Rectal smooth muscle tissue (tissue), 1 donor: ENCODE measurements at regions not wholly inside any gene's neighbourhood (a gene's known extent, or its start where the extent isn't known, plus 50 kb on each side); places are given as distances from the start of the nearest gene placed in this dataset.

ENCODE experiments used
- H3K27ac ChIP-seq: one replicate; pipeline ENCODE4 v1.7.0; 2013; ENCODE audit warnings: low read depth, low read length, inconsistent platforms
- H3K27me3 ChIP-seq: one replicate; pipeline ENCODE4 v1.7.0; 2013; ENCODE audit warnings: low read length; ENCODE audit not compliant: control insufficient read depth, insufficient read depth
- H3K36me3 ChIP-seq: one replicate; pipeline ENCODE4 v1.7.0; 2013; ENCODE audit warnings: low read length; ENCODE audit not compliant: control insufficient read depth, insufficient read depth
- H3K4me1 ChIP-seq: one replicate; pipeline ENCODE4 v1.7.0; 2013; ENCODE audit warnings: low read length; ENCODE audit not compliant: control insufficient read depth, insufficient read depth
- H3K4me3 ChIP-seq: one replicate; pipeline ENCODE4 v1.7.0; 2013; ENCODE audit warnings: low read length
- H3K9ac ChIP-seq: one replicate; pipeline ENCODE4 v1.7.0; 2013; ENCODE audit warnings: low read length

DNA sequence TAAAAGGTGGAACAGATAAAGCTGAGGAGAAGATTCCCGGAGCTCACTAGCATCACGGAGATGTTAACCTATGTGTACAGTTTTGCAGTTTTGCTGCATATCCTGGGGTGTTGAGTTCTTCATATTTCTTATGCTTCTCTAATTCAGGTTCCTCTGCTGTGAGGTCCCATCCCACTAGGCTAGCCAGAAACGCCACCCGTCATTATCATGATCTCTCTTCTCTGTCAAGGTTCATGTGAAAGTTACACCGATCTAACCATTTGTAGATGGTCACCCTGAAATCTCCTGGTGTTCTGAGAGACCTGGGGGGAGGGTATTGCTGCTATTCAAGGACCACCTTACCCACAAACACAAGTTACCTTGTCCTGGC, 136.3 kb downstream of the CCDC71L start:
- H3K27ac ChIP-seq, result no peak overlapping the region
- no peaks in the 10 kb centered on the region for H3K27me3 ChIP-seq
- H3K4me3 ChIP-seq, result no peak overlapping the region
- no peak overlapping the region for H3K9ac ChIP-seq
- H3K4me1 ChIP-seq, result no peaks in the 10 kb centered on the region
- no peaks in the 10 kb centered on the region for H3K36me3 ChIP-seq

DNA sequence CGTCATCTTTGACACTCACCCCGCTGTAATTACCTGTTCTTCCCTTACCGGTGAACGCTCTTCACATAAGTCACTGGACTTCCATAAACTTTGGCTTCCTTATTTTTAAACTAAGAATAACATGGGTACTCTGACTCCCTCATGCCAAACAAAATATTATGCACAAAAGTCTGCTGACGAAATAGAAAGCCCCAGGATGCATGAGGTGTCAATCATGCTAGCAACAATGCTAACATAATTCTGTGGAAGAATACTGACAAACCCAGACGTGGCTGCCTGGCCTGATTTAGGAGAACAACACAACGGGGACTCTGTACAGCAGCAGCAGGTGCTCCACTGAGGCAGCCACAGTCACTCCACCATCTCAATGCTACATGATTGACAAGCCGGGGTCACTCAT, 137.5 kb downstream of the CCDC71L start:
- H3K9ac ChIP-seq, result no peak overlapping the region
- H3K4me3 ChIP-seq, result no peak overlapping the region
- H3K36me3 ChIP-seq, result no peaks in the 10 kb centered on the region
- no peaks in the 10 kb centered on the region for H3K4me1 ChIP-seq
- no peak overlapping the region for H3K27ac ChIP-seq
- no peaks in the 10 kb centered on the region for H3K27me3 ChIP-seq

DNA sequence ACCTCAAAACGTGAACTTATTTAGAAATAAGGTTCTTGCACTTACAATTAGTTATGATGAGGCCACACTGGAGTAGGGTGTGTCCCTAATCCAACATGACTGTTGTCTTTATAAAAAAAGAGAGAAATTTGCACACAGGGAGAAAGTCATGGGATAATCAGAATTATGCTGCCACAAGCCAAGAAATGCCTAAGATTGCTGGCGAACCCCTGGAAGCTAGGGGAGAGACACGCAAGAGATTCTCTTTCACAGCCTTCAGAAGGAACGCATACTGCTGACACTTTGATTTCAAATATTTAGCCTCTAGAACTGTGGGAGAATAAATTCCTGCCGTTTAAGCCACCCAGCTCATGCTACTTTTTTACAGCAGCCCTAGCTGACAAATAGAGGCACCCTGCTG, 138.3 kb downstream of the CCDC71L start:
- no peaks in the 10 kb centered on the region for H3K4me1 ChIP-seq
- H3K27me3 ChIP-seq, result no peaks in the 10 kb centered on the region
- no peaks in the 10 kb centered on the region for H3K36me3 ChIP-seq
- H3K27ac ChIP-seq, result no peak overlapping the region
- H3K4me3 ChIP-seq, result no peak overlapping the region
- no peak overlapping the region for H3K9ac ChIP-seq

DNA sequence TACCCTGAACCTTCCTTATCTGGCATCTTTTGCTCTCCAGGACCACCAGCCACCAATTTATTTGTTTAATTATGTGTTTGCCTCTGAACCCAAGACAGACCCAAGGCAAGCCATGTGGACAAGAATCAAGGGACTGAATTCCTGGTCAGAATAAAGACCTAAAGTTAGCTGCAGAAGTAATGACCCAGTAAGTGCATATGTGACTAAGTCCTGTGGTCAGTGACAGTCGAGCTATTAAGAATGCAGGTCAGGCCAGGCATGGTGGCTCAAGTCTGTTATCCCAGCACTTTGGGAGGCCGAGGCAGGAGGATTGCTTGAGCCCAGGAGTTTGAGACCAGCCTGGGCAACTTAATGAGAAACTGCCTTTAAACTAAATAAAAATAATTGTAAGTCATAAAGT, 139.4 kb downstream of the CCDC71L start:
- H3K4me3 ChIP-seq, result no peak overlapping the region

DNA sequence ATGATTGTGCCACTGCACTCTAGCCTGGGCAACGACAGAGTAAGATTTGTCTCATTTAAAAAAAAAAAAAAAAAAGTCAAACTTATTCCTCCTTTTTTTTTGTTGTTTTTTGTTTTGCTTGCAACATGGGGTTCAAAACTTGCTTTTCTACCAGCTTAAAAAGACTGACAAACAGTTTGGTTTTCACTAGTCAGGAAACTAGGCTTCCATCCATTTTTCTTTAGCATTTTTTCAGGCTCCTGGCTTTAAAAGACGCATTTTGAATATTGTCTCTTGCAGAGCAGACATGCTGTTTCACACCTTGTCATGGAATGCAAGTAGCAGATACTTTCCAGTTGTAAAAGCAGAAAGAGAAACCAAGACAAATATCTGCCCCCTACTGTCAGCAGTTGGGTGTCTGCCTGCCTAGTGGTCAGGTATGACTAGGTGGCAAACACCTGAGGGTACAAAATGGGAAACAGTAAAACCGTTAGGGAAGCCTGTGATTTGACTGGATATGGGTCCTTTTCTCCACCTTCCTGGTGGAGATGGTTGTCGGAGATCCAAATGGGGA, 139.9 kb downstream of the CCDC71L start:
- Histone ChIP-seq H3K27ac (no peak overlapping the region), H3K36me3 (no peaks in the 10 kb centered on the region), H3K4me1 (no peaks in the 10 kb centered on the region), H3K27me3 (no peaks in the 10 kb centered on the region), H3K9ac (no peak overlapping the region), H3K4me3 (no peak overlapping the region)

More for the DNA sequence above, 139.4 kb downstream of the CCDC71L start:
- Histone ChIP-seq H3K9ac (no peak overlapping the region), H3K4me1 (no peaks in the 10 kb centered on the region), H3K36me3 (no peaks in the 10 kb centered on the region), H3K27me3 (no peaks in the 10 kb centered on the region), H3K27ac (no peak overlapping the region)

DNA sequence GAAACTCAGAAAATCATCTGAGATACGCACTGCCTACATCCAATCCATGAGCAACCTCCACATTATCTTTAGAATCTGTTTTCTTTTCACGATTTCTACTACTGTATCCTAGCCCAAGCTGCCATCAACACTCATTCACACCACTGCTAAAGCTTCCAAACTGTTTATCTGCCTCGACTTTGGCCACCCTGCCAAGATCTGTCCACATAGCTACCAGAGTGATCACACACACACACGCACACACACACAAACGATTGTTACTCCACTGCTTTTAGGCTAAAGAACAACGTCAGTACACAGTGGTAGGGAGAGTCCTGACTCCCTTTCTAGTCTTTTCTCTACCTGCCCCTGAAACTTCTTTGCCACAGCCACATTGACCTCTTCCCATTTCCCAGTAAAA, 142.0 kb downstream of the CCDC71L start:
- Histone ChIP-seq H3K27ac (no peak overlapping the region), H3K9ac (no peak overlapping the region), H3K36me3 (no peaks in the 10 kb centered on the region), H3K4me3 (no peak overlapping the region), H3K27me3 (no peaks in the 10 kb centered on the region), H3K4me1 (no peaks in the 10 kb centered on the region)

DNA sequence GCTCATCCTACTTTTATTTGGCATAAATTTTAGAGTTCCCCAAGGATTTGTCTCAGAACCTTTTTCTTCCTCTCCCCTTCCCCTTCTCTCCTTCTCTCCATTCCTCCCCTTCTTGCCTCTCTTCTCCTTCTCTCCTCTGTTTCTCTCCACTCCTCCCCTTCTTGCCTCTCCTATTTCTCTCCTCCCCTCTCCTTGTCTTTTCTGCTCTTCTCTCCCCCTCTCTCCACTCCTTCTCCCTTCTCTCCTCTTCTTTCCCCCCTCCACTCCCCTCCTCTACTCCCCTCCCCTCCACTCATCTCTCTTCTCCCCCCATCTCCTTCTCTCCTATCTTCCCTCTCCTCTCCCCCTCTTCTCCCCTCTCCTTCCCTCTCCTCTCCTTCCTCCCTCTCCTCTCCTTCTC, 142.7 kb downstream of the CCDC71L start:
- H3K9ac ChIP-seq, result no peak overlapping the region
- no peaks in the 10 kb centered on the region for H3K36me3 ChIP-seq
- no peak overlapping the region for H3K4me3 ChIP-seq
- H3K27me3 ChIP-seq, result no peaks in the 10 kb centered on the region
- H3K27ac ChIP-seq, result no peak overlapping the region
- H3K4me1 ChIP-seq, result no peaks in the 10 kb centered on the region

DNA sequence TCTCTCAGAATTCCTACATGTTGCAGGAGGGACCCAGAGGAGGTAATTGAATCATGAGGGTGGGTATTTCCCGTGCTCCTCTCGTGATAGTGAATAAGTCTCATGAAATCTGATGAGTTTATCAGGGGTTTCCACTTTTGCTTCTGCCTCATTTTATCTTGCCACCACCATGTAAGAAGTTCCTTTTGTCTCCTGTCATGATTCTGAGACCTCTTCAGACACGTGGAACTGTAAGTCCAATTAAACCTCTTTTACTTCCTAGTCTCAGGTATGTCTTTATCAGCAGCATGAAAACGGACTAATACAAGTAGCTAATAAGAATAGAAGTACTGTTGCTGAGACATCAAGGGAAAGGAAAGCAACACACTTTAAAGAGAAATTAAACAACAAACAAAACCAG, 143.4 kb downstream of the CCDC71L start:
- H3K4me3 ChIP-seq, result no peak overlapping the region
- no peak overlapping the region for H3K27ac ChIP-seq
- H3K4me1 ChIP-seq, result no peaks in the 10 kb centered on the region
- H3K9ac ChIP-seq, result no peak overlapping the region
- no peaks in the 10 kb centered on the region for H3K36me3 ChIP-seq
- H3K27me3 ChIP-seq, result no peaks in the 10 kb centered on the region

DNA sequence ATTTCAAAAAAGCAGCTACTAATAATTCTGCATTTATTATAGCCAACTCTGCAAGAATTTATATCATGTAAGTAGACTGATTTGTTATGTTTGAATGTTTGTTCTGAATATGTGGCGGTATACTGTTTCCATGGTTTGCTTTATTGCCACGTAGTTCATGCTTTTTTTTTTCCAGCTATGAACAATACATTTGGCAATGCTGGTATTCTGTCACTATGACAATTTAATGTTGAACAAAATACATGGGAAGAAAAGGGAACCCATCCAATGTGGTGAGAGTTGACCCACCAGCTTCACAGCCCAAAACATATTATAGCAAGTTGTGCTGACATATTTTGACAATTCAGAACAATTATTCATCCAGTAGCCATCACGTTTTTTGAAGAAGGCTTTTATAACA, 145.6 kb downstream of the CCDC71L start:
- Histone ChIP-seq H3K36me3 (no peaks in the 10 kb centered on the region), H3K9ac (no peak overlapping the region), H3K4me3 (no peak overlapping the region), H3K27me3 (no peaks in the 10 kb centered on the region), H3K4me1 (no peaks in the 10 kb centered on the region), H3K27ac (no peak overlapping the region)

DNA sequence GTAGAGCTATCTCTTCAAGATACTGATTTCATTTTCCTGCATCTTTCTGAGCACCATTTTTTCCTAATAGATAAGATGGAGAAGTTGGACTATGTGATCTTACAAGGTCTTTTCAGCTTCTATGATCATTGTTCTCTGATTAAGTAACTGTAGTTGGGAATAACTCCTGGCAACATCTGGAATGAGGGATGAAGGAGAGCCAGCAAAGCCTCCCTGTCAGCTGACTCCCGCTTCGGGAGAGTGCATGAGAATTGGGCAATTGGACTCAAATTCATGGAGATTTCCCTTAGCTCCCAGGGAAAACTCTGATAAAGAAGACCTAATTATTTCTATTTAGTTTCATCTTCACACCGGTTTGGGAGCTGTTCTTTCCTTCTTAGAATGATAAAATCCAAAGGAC, 146.1 kb downstream of the CCDC71L start:
- Histone ChIP-seq H3K4me1 (no peaks in the 10 kb centered on the region), H3K36me3 (no peaks in the 10 kb centered on the region), H3K4me3 (no peak overlapping the region), H3K27ac (no peak overlapping the region), H3K9ac (no peak overlapping the region), H3K27me3 (no peaks in the 10 kb centered on the region)

DNA sequence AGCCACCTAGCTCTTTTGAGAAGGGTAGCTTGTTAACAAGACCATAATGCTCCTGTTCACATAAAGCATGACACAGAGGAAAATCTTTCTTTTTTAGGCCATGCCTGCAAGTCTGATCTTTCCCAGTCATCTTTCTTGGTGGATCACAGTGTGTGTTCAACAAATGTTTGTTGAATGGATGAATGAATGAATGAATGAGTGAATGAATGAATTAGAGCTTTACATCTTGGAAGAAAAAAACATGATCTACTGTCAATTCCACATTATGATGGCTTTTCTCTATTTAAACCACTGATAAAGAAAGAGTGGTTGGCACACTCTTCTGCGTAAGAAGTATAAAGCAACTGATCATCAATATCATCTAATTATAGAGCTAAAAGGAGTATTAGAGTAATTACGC, 148.7 kb downstream of the CCDC71L start:
- H3K4me3 ChIP-seq, result no peak overlapping the region
- H3K4me1 ChIP-seq, result no peaks in the 10 kb centered on the region
- no peaks in the 10 kb centered on the region for H3K36me3 ChIP-seq

DNA sequence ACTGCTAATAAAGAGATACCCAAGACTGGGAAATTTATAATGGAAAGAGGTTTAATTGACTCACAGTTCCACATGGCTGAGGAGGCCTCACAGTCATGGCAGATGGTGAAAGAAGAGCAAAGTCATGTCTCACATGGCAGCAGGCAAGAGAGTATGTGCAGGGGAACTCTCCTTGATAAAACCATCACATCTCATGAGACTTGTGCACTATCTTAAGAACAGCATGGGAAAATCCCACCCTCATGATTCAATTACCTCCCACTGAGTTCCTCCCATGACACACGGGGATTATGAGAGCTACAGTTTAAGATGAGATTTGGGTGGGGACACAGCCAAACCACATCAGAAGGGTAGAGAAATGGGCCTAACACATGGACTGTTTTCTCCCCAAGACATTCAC, 156.3 kb downstream of the CCDC71L start:
- Histone ChIP-seq H3K27me3 (no peaks in the 10 kb centered on the region), H3K9ac (no peak overlapping the region), H3K4me3 (no peak overlapping the region), H3K36me3 (no peaks in the 10 kb centered on the region), H3K4me1 (no peaks in the 10 kb centered on the region), H3K27ac (no peak overlapping the region)

More for the DNA sequence above, 148.7 kb downstream of the CCDC71L start:
- no peak overlapping the region for H3K9ac ChIP-seq
- H3K27me3 ChIP-seq, result no peaks in the 10 kb centered on the region
- H3K27ac ChIP-seq, result no peak overlapping the region

DNA sequence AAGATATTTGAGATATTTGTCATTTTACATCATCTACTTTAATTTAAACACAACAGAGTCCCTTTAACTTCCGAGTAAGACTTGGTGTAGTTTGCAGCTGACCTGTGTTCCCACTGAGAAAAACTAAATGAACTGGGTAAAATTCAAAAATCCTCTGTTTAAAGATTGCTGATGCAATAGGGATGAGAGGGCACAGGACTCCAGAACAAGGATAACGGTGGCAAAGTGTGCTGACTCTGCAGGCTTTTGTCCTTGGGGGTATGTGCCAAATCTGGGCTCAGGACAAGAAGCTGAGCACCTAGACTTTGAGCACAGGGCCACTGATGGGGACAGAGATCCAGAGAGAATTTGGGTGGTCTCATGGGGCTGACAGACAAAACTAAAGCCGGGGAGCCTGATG, 156.8 kb downstream of the CCDC71L start:
- no peak overlapping the region for H3K27ac ChIP-seq
- no peak overlapping the region for H3K4me3 ChIP-seq
- H3K4me1 ChIP-seq, result no peaks in the 10 kb centered on the region
- H3K9ac ChIP-seq, result no peak overlapping the region
- no peaks in the 10 kb centered on the region for H3K36me3 ChIP-seq
- no peaks in the 10 kb centered on the region for H3K27me3 ChIP-seq
